Effector CD4-positive, alpha-beta T cell (primary cell): ENCODE measurements at regions not wholly inside any gene's neighbourhood (a gene's known extent, or its start where the extent isn't known, plus 50 kb on each side); places are given as distances from the start of the nearest gene placed in this dataset.
"Not testable (repeated sequence)": the region's sequence is repeated elsewhere in the genome, so short reads cannot be mapped to it uniquely, and the experiment has no call there.

Experiments used
- DNase-seq: peaks from one replicate; pipeline ENCODE4 v3.0.0-alpha.2; 2020

DNA sequence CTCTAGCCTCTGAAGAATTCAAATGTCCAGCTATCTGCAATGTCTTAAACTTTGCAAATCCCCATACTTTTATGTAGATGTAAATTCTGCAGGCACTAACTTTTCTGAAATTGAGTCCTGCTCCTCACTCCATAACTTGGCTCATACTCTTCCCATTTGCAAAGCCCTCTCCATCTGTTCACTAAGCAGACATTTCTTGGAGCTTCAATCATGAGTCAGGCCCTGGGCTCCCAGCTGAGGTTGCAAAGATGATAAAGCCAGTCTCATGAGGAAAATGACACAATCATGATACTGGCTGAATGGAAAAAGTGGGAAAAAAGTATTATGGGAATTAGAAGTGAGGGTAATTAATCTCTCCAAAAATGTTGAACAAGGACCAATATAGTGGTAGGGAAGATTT is 507.6 kb downstream of the NR2F2 start:
- DNase-seq: no peak

DNA sequence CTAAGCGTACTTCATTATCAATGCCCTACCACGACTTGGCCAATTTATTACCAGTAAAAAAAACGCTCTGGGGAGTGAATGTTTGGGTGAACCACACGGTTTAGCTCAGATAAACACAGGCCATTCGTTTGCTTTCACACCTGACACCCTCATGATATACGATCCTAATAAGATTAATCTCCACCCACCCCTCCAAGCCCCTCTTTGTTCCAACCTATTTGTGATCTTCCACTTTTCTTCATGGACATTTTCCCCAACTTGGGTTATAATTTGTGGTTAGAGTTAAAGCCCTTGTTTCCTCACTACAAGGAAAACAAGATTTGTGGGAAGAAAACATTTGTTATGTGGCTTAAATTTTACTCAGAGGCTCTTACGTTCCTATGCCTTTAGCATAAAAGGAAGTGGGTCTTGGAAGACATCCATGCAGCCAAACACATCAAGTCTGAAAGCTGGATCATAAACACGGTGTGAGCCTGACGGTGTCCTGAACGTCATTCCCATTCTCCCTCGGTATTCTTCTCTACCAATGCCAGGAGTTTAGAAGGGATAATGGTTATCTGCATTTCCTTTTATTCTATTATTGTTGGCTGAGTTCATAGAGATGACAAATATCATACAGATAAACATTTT is 518.9 kb downstream of the NR2F2 start:
- no peak for DNase-seq

DNA sequence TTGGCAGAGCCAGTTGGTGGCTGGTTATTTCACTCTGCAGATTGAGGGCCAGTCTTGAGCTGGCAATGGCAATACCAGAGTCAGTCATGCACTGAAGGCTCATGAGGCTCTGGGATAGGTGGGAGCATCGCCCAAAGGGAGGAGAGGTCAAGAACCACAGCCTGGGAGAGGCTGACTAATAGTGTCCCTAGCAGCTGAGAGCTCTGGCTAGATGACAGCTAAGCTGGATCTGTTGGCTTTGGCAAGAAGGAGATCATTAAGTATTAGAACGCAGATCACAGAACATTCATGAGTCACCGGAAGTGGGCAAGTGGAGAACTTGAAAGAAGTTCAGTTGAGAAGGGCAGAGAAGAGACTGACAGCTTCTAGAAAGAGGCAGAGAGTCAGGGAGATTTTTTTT is 521.1 kb downstream of the NR2F2 start:
- DNase-seq: no peak

DNA sequence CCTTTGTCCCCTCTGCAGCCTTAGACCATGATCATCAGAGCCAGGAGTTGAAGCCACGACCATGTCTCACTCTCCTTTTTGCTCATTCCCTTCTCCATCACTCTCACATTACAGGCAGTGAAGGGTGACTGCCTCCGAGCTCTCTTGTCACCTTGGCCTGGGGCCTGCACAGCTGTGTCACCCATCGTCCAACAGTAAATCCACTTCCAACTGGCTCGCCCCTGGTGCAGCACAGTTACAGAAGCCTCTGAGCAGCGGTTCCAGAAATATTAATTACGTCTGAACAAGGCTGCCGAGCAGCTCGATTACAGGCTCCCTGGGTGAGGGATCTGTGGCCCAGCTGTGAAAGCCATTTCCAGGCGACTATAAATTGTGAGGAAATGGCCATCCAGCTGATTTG is 528.2 kb downstream of the NR2F2 start:
- DNase-seq: no peak

DNA sequence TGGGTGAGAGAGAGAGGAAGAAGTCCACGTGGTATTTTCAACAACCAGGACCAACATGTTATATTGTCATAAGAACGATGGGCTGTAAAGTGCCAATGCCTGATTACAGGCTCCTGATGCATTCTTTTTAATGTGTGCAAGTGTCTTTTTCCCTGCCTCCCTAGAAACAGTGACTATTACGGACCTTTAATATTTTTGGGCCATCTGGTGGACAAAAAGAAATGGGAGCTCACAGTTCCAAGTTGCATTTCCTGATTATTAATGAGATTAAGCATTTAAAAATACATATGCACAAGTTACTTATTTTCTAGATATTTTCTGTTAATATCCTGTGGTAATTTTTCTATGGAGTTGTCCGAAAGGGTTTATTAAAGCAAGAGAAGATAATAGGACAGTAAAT is 530.2 kb downstream of the NR2F2 start:
- DNase-seq: no peak

DNA sequence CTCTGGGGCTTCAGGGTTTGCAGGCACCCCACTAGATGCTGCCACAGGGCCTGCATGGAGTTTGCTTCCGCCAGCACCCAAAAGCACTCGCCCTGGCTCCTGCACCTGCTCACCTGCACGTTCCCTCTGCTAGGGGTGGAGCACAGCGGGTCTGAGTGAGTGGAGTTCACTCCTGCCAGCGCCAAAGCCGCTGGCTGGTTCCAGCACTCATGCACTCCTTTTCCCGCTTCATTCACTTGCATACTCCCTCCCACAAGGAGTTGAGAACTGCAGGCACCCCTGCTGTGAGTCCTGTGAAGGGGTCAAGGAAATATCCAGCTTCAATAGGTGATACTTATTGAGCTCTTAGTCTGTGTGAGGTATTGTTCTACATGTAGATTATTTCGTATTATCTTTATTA is 537.5 kb downstream of the NR2F2 start:
- DNase-seq: no peak

DNA sequence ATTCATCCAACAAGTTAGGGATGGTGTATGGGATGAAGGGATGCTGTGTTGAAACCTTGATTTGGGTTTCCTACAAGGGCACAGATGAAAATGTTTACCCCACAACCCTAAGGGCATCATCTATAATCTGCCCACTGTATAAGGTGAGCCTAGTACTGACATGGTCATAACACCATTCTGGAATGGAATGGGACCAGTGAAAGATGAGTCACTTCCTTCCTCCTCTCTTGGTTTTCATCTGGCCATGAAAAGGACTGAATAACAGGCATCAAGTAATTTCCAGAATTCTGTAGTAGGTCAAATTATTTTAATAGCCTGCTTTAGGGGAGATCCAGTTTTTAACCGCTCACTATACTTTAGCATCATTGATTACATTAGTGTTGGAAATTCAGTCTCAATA is 538.6 kb downstream of the NR2F2 start:
- no peak for DNase-seq

DNA sequence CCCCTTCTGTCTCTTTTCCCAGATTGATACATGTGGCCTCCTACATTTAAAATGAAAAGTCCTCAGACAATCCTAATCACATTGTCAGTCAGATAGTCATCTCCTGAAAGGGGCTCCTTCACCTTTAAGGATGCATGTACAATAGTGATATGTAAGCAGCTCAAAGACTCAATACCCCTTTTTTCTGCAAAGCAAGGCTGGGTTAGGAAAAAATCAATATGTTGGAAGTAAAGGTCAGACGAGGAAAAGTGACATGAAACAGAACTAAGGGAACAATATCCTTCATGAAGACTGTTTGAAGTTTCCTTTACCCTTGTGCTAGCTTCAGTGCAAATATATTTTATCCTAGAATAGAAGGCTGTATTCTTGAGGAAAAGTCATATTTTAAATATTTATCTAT is 539.3 kb downstream of the NR2F2 start:
- no peak for DNase-seq

DNA sequence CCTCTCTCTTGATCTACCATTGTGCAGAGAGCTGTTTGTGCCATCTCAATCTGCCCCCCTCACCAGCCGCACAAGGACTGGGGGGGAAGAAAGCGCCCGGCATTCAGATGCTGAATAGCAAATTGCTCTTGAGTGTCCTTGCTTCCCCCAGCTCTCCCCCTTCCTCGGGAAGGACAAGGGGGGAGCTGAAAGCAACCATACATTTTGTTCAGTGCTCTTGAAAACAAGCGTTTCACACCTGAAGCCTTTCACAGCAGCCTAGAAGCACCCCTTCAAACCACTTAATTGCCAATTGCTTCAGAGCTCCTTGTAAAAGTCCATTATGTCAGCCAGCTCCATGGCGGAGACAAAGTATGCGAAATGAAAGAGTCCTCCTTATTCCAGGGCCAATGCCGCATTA is 540.1 kb downstream of the NR2F2 start:
- no peak for DNase-seq

DNA sequence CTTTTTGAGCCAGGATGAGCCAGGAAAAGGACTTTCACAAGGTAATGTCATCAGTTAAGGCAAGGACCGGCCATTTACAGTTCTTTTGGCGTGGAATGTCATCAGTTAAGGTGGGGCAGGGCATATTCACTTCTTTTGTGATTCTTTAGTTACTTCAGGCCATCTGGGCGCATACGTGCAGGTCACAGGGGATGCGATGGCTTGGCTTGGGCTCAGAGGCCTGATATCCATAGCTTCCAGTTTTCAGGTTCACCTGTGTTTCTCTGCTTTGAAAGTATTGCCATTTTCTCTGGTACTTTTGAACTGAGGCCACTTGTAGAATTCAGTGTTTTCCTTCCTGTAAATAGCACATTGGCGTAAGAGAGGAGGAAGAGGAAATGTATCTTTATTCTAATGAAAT is 546.9 kb downstream of the NR2F2 start:
- DNase-seq: not testable (repeated sequence)

DNA sequence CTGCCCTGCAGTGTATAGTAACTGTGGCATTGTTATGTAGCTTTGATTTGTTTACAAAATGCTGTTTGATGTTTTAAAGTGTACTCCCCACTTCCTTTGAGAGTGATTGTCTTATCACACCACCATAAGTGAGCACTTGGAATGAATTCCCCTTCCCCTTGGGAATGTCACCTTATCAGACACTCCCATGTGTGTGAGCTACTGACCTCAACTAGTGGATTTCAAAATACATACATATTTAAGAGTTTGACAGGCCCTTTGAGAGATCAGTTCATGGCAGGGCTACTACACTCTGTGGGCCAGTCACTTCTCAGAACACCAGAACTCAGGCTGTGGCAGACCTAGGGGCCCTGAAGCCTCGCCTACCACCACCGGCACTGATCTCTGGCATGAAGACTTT is 547.6 kb downstream of the NR2F2 start:
- no peak for DNase-seq

DNA sequence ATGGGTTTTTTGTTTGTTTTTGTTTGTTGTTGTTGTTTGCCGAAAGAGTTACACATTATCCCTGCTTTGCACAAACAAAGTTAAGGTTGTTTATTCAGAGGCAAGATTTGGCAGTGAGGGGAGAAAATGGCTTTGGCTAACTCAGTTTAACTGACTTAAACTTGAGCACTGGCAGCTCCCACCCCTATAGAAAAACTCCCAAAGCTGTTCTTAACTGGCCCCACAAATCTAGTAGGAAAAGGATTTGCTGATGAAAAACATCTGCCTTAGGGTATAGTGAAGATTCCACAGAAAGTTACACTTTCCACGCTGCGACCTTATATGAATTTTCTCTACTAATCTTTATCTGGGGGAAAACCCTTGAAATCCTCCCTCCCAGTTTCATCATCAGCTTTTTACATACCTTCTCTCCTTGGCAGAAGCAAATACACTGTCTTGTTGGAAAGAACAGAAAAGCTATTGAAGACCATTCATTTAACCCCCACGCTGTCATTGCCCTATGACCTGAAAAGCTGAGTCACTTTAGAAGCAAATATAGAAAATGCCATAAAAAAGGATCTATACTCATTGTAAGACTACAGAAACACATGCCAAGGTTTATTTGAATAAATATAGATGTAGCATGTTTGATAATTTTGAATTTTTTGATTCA is 551.7 kb downstream of the NR2F2 start:
- no peak for DNase-seq

DNA sequence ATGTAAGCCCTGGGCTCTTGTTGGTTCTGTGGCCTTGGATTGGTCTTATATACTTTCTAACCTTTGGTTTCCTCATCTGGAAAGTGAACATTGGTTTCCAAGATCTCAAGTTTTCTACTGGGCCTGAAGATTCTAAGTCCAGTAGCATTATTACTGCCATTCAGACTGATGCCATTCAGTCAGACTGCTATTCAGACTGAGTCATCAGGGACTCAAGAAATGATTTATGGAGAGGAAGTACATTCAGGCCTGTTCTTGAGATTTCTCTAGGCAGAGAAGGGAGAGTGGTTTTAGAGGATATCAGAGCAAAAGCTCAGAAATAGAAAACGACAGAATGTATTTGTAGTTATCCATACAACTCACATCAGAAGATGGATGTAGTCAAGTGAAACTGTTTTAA is 557.2 kb downstream of the NR2F2 start:
- DNase-seq: no peak

DNA sequence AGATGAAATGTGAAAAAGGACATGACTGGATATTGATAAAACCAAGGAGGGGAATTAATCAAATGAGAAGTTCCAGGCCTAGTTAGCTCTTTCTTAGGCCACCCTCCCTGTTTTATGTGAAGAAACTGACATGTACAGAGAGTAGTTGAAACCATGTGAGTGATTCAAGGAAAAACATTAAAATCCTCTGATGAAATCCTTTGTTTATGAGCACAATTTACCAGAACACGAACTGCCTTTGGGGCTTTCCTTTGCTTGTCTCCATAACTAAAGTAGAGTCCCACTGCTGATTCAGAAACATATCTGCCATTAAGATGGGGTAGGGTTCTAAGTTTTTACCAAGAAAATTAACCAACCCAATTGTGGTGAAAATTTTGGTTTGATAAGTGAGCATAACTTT is 558.3 kb downstream of the NR2F2 start:
- no peak for DNase-seq

DNA sequence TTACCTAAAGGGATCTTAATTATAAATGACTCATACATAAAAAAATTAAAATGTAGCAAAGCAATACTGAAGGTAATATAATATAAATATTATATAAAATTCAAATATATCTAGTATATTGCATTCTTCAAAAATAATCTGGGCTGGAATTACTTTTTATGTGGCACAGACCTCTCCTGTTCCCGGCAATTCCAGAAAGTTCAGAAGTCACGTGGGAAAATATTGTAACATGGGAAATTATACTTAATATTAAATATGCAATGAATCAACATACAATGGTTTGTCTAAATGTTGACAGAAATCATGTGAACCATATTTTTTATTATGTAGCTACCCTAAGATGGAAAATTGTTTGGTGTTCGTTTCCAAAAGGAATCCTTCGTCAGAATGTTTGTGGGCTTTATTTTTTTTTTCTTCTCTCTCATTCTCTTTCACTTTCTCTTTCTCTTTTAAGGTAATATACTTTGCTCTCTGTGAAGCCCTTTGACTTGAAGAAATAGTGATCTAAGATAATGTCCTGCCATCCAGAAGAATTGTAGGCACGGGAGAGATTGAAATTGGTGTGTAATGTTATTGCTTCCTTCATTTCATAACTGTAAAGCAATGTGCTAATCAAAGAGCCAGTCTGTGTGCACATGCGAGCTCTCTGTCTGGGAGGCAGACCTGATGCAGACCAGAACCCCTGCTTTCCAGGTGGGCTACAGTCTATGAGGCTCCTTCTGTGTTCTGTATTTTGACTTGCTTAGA is 559.4 kb downstream of the NR2F2 start:
- DNase-seq: no peak

DNA sequence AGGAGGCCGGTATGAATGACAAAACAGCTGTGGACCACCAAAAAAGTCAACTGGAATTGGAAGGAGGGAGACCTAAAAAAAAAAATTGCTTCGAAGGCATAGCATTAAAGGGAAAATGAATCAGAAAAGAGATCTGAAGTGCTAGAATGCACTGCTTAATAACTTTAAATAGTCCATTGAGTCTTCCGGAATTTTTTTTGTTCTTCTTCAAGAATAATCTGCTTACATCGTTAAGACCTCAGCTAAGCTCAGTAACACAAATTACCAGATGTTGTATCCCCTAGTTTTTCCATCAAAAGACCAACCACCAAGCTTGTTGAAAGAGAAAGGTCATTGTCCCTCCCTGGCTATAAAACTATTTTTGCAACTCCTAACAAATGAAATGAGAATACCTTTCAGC is 560.5 kb downstream of the NR2F2 start:
- no peak for DNase-seq

DNA sequence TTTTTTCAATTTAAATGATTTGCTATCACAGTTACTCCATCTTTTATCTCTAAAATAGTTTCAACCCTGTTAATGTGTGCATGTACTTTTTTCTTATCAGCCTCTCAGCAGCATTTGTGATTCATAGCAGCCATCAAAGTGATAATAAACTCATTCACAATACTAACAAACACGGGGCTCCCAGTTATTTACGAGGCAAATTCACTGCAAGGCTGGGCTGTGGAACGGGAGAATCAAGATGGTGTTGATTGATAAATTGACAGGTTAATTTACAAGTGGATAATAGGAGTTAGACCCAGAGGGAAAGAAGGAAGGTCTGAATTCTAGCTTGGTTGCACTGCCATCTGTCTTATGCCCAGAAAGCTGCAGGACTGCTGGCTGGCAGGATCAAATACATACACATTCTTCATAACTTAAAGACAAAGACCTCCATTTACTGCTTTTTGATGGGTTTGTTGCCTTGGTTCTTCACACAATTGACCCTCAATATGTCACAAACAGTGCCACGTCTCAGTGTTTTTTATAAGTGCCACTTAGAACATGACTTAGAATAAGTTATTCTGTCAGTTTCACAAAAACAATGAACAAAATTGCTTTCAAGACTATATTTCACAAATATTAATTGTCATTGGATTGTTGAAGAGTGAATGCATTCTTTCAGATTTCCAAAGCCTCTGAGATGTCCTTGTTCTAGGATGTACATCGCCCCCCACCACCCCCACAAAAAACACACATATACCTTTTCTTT is 562.8 kb downstream of the NR2F2 start:
- no peak for DNase-seq

DNA sequence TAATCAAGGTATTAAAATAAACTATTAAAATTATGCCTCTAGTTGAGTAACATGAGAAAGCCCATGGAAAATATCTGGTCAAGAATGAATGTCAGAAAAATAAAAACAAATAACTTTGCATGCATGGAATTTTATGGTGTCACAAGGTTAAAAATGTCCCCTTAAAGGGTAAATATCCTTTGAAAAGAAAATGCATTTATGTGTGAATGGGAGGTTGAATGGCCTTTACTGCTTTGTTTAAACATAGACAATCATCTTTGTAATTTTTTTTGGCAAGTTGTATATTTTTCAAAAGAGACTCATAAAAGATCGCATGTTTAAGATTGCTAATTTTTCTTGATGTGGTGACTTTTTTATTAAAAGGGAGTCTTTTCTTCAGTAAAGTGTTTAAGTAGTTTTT is 564.2 kb downstream of the NR2F2 start:
- no peak for DNase-seq

DNA sequence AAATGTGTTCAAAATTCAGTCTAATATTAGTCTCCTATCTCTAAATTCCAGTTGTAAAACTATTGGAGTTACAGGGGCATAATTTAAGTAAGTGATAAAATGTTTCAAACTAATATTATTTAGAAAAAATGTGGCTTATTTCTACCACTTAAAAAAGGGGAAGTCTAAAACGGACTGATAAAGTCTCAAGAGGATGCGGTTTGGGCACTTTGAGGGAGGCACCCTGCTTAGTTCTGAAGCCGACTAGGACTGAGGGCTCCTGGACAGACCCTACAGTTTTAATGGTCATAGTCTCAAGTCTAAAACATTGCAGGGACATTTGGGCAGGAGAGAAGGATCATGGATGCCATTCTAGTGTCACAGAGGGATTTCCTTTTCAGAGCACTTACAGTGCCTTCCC is 566.3 kb downstream of the NR2F2 start:
- no peak for DNase-seq

DNA sequence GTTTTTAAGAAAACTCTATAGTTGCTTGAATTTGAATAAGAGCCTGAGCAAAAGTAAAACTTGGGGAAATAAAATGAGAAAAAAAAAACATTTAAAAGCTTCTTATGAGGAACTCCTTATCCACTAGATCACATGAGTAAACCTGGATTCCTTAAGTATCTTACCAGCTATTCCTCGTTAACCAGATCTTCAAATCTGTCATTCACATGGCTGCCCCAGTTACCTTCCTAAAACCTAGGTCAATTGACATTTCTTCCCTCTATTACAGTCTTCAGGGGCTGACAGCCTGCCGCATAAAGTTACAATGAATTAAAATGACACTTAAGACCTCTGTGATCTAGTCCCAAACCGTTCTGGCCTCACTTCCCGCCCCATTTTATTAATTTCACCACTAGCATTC is 583.6 kb downstream of the NR2F2 start:
- DNase-seq: no peak

DNA sequence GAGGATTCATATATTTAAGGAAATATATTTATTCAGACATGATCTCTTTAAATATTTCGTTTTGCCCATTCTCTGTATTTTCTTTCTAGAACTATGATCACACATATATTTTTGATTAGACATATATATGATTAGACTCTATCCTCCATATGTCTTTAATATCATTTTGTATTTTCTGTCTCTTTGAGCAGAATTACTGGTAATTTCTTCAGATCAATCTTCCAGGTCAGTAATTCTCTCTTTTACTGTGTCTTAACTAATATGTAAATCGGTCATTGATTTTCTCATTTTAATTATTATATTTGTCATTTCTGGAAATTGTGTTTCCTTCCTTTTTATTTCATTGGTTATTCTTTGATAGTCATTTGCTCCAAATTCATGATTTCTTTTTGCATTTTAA is 586.2 kb downstream of the NR2F2 start:
- no peak for DNase-seq

DNA sequence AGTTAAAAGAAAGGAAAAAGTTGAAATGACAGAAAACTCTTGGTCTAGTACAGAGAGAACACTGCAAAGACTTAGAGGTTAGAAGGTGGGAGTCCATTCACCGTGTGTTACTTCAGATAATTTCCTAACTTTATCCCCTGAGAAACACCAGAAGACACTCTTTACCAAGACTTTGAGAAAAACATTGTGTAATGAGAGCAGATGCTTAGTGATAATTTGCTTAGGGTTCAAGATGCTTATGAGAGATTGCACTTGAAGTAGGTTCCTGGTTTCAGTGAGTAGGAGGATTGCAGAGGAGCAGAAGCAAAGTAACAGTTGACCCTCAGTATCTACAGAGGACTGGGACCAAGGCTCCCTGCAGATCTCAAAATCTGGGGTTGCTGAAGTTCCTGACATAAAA is 594.1 kb downstream of the NR2F2 start:
- DNase-seq: no peak

DNA sequence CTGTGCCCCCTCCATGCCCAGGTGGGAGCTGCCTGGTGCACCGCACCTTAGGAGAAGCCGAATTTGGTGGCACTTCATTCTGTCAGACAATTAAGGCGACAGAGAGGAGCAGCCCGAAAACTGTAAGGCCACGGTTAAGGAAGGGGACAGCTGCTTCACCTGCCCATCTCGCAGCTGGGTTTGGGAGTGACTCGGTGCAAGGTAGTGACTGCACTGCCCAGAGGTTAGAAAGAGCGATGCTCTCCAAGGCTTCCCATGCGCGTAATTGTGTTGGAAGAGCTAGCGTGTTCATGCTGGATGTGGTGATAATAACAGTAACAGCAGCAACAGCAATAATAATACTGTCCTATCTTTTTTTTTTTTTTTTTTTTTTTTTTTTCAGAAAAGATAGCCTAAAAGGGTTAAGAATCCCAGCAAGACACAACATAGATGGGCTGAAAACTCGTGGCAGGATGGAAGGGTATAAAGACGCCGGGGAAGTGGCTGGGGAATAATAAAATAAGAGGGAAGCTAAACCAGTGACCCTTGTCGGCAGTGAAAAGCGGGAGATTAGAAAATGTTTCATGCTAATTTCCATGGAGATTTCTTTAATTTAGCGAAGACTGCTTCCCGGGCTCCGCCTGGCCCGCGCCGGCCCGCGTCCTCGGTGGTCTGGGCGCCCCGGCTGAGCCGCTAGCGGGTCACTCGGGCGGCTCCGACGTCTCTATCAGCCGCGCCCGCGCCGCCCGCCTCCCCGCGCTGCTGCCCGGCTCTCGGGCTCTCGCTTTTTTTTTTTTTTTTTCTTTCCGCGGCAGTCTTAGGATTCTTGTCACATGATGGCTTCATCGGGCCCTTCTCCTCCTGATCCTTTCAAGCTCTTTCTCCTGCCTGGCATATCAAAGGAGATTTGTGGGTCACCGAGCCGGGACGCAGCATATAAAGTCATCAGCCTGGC is 617.1 kb downstream of the NR2F2 start:
- DNase-seq: no peak
